GM12878 (cell line): ENCODE measurements at regions not wholly inside any gene's neighbourhood (a gene's known extent, or its start where the extent isn't known, plus 50 kb on each side); places are given as distances from the start of the nearest gene placed in this dataset.

Experiments
- BRCA1 ChIP-seq: IDR thresholded peaks from 2 replicates; pipeline ENCODE4 v1.6.1; 2011; ENCODE audit warnings: low read depth, low read length, improper control_type of control experiment
- CHD1 ChIP-seq: IDR thresholded peaks from 2 replicates; pipeline ENCODE4 v1.6.1; 2012; ENCODE audit warnings: low read depth, low read length, improper control_type of control experiment
- DPF2 ChIP-seq: fragments of 450-650 bp; IDR thresholded peaks from 2 replicates; pipeline ENCODE4 v1.6.1; 2017; ENCODE audit warnings: mild to moderate bottlenecking
- E2F4 ChIP-seq: IDR thresholded peaks from 2 replicates; pipeline ENCODE4 v1.6.1; 2012; ENCODE audit warnings: low read depth, low read length, improper control_type of control experiment
- ESRRA ChIP-seq: IDR thresholded peaks from 2 replicates; pipeline ENCODE4 v1.6.1; 2012; ENCODE audit warnings: mild to moderate bottlenecking, low read length, improper control_type of control experiment
- GABPA ChIP-seq: IDR thresholded peaks from 2 replicates; pipeline ENCODE4 v1.6.1; 2014; ENCODE audit warnings: antibody characterized with exemption, low read depth, mild to moderate bottlenecking, inconsistent platforms
- HCFC1 ChIP-seq: fragments of 150-350 bp; IDR thresholded peaks from 2 replicates; pipeline ENCODE4 v1.6.1; 2014; ENCODE audit warnings: low read length
- IKZF2 ChIP-seq, 2 experiments: fragments of 450-650 bp; IDR thresholded peaks; 2 replicates each; pipeline ENCODE4 v1.6.1; 2017; ENCODE audit warnings: mild to moderate bottlenecking in 2 of 2, moderate library complexity in 2 of 2
- IRF5 ChIP-seq: fragments of 450-650 bp; IDR thresholded peaks from 2 replicates; pipeline ENCODE4 v1.6.1; 2017; ENCODE audit warnings: borderline replicate concordance
- JUND ChIP-seq: IDR thresholded peaks from 2 replicates; pipeline ENCODE4 v1.6.1; 2012; ENCODE audit warnings: low read depth, mild to moderate bottlenecking, low read length, improper control_type of control experiment, moderate library complexity
- MTA3 ChIP-seq: IDR thresholded peaks from 2 replicates; pipeline ENCODE4 v1.6.1; 2012; ENCODE audit warnings: low read length, inconsistent platforms, borderline replicate concordance
- PAX8 ChIP-seq: fragments of 450-650 bp; IDR thresholded peaks from 2 replicates; pipeline ENCODE4 v1.6.1; 2017; ENCODE audit warnings: mild to moderate bottlenecking, moderate library complexity
- POLR2AphosphoS5 ChIP-seq: IDR thresholded peaks from 2 replicates; pipeline ENCODE4 v1.6.1; 2011; ENCODE audit warnings: mild to moderate bottlenecking, low read length, inconsistent platforms
- POU2F2 ChIP-seq: IDR thresholded peaks from 3 replicates; pipeline ENCODE4 v1.6.1; 2011; ENCODE audit warnings: low read depth, mild to moderate bottlenecking, low read length, borderline replicate concordance
- RAD21 ChIP-seq: IDR thresholded peaks from 2 replicates; pipeline ENCODE4 v1.6.1; 2011; ENCODE audit warnings: mild to moderate bottlenecking, low read depth, low read length, moderate library complexity; ENCODE audit not compliant: insufficient read depth
- RBBP5 ChIP-seq: fragments of 200-600 bp; sonication (generic); conservative IDR thresholded peaks from 2 replicates; pipeline ENCODE4 v1.6.1; 2016
- REST ChIP-seq: IDR thresholded peaks from 2 replicates; pipeline ENCODE4 v1.6.1; 2012; ENCODE audit warnings: mild to moderate bottlenecking, low read depth, low read length
- SIN3A ChIP-seq: IDR thresholded peaks from 2 replicates; pipeline ENCODE4 v1.6.1; 2012; ENCODE audit warnings: low read depth, low read length, improper control_type of control experiment
- SMAD1 ChIP-seq: fragments of 450-650 bp; IDR thresholded peaks from 2 replicates; pipeline ENCODE4 v1.6.1; 2018; ENCODE audit warnings: mild to moderate bottlenecking, low read depth; ENCODE audit not compliant: partially characterized antibody
- SPI1 ChIP-seq: IDR thresholded peaks from 2 replicates; pipeline ENCODE4 v1.6.1; 2011; ENCODE audit warnings: low read depth, mild to moderate bottlenecking, low read length, moderate library complexity, borderline replicate concordance; ENCODE audit not compliant: insufficient read depth
- SREBF2 ChIP-seq: IDR thresholded peaks from 2 replicates; pipeline ENCODE4 v1.6.1; 2012; ENCODE audit warnings: mild to moderate bottlenecking, low read length
- STAT3 ChIP-seq: IDR thresholded peaks from 2 replicates; pipeline ENCODE4 v1.6.1; 2011; ENCODE audit warnings: low read depth, low read length, improper control_type of control experiment
- SUPT20H ChIP-seq: IDR thresholded peaks from 2 replicates; pipeline ENCODE4 v1.6.1; 2011; ENCODE audit warnings: low read depth, mild to moderate bottlenecking, low read length, moderate library complexity, borderline replicate concordance; ENCODE audit not compliant: control insufficient read depth
- ZBTB11 ChIP-seq: fragments of 450-650 bp; formaldehyde crosslinking; IDR thresholded peaks from 2 replicates; pipeline ENCODE4 v1.5.0; 2022; ENCODE audit warnings: mild to moderate bottlenecking, missing genetic modification characterization

- TF ChIP-seq SMAD1 (no peak), CHD1 (no peak), RBBP5 (no peak), SIN3A (no peak), IKZF2 (IDR thresholded peaks at IDR 0.05) (peak; percentile 87 to 93), JUND (no peak), MTA3 (no peak), PAX8 (no peak), REST (no peak), DPF2 (peak; percentile 50; the same call in 1 of the 2 replicates), RAD21 (no peak), ESRRA (no peak), SUPT20H (no peak), STAT3 (no peak), POLR2AphosphoS5 (no peak), E2F4 (no peak), ZBTB11 (CRISPR knock-in tag) (no peak), GABPA (no peak), BRCA1 (no peak), POU2F2 (peak; percentile 76; the same call in 1 of the 3 replicates), SPI1 (peak; percentile 8; the same call in 1 of the 2 replicates), SREBF2 (no peak), HCFC1 (no peak), IRF5 (no peak)
Observed at GRCh38 chr17:72407336-72407909, 286.6 kb downstream of the SOX9 start (continued).
